Hypothalamus (tissue), 51 donors: ENCODE measurements at regions not wholly inside any gene's neighbourhood (a gene's known extent, or its start where the extent isn't known, plus 50 kb on each side); places are given as distances from the start of the nearest gene placed in this dataset.
"Not testable (repeated sequence)": the region's sequence is repeated elsewhere in the genome, so short reads cannot be mapped to it uniquely, and the experiment has no call there.

Experiments used
- DNase-seq, 51 donors: peaks; one replicate each; lab custom pipeline; 2025; lab: John Stamatoyannopoulos, UW

- DNase-seq = no peak
Measured at GRCh38 chr2:142767847-142768246, 109.6 kb upstream of the KYNU start.

- no peak for DNase-seq
Measured at GRCh38 chr2:142758973-142759372, 118.5 kb upstream of the KYNU start.

GRCh38 chr2:142757111-142757510 is 120.4 kb upstream of the KYNU start:
- DNase-seq = no peak

- DNase-seq = no peak
Measured at GRCh38 chr2:142756430-142756829, 121.0 kb upstream of the KYNU start.

DNA sequence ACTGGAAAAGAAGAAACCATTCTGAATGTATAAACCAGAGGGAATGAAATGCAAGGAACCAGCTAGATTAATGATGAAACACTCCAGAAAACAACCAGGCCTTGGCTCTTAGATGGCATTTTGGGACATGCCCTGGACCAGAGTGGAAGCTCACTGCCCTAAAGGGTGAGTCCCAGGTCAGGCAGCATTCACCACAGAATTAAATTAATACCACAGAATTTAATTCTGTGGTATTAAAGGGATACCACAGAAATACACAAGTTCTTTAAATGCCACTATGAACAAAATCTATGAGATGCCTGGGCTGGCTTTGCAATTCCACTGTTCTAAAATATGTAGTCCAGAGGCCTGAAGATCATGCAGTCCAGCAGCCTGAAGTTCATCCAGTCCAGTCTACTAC is 122.3 kb upstream of the KYNU start:
- no peak for DNase-seq

DNA sequence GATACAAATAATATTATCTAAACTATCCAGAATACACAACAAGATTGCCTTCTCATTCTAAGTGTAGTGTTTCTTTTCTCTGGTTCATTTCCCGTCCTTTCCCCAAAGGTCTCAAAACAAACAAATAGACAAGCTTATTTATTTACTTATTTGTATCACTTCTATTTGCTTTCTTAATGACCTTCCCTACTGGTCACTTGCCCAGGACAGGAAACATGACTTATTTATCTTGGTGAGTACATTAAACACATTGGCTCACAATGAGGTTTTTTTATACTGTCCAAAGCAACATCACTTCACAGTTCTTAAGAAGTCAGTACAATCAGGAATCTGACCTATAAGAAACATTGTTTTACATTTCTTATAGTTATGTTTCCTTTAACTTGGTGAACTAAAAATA is 123.3 kb upstream of the KYNU start:
- no peak for DNase-seq

DNA sequence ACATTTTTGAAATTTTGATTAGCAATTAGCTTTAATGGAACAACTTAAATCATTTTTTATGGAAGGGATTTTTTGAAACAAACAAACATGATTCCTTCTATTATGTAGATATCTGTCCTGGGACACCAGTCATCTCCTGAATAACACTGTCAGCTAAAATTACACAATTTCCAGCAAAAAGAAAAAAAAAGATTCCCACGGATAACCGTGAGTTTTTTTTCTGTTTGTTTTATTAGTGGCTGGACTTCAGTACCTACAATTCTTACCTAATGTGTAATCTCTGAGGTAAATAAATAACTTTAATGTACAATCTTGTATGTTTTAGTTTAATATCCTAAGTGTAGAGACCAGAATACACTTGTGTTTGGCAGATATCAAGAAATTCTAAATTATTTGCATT is 126.6 kb upstream of the KYNU start:
- no peak for DNase-seq

GRCh38 chr2:142748559-142749099 is 128.8 kb upstream of the KYNU start:
- no peak for DNase-seq

DNA sequence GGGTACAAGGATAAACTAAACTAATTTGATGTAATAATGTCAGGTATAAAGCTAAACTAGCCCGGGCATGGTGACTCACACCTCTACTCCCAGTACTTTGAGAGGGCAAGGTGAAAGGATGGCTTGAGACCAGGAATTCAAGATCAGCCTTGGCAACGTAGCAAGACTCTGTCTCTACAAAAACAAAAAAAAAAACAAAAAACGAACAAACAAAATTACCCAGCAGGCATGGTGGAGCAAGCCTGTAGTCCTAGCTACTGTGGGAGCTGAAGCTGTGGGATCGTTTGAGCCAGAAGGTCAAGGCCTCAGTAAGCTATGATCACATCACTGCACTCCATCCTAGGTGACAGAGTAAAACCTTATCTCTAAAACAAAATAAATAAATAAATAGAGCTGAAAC is 131.8 kb upstream of the KYNU start:
- no peak for DNase-seq

- DNase-seq = peak in 2 of 51 donors; percentile 4 to 43
Measured at GRCh38 chr2:142742371-142743214, 134.9 kb upstream of the KYNU start.

DNA sequence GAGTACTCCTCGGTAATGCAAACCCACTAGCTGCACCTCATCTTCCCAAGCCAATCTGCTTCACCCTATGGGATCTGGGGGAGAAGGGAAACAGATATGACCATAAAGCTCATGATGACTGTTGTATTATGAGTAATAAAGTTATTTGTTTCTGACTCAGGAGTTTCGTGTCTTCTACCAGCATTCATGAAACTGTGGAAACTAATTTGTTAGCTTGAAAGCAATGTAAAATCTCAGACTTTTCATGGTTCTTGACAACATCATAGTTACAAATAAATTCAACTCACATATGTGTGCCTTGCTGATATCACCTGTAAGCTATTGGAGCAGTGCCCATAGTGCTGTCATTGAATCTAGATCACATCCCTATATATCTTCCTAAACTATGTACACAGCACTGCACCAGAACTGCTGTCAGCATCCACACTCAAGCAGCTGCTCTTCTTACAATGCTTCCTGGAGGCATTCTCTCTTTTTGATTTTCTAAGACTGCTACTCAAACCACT is 135.6 kb upstream of the KYNU start:
- DNase-seq = no peak

GRCh38 chr2:142734770-142735169 is 142.7 kb upstream of the KYNU start:
- DNase-seq = no peak

GRCh38 chr2:142734231-142734630 is 143.2 kb upstream of the KYNU start:
- no peak for DNase-seq

DNA sequence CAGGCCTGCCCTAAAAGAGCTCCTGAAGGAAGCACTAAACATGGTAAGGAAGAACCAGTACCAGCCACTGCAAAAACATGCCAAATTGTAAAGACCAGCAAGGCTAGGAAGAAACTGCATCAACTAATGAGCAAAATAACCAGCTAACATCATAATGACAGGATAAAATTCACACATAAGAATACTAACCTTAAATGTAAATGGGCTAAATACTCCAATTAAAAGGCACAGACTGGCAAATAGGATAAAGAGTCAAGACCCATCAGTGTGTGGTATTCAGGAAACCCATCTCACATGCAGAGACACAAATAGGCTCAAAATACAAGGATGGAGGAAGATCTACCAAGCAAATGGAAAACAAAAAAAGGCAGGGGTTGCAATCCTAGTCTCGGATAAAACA is 147.7 kb upstream of the KYNU start:
- not testable (repeated sequence) for DNase-seq

DNA sequence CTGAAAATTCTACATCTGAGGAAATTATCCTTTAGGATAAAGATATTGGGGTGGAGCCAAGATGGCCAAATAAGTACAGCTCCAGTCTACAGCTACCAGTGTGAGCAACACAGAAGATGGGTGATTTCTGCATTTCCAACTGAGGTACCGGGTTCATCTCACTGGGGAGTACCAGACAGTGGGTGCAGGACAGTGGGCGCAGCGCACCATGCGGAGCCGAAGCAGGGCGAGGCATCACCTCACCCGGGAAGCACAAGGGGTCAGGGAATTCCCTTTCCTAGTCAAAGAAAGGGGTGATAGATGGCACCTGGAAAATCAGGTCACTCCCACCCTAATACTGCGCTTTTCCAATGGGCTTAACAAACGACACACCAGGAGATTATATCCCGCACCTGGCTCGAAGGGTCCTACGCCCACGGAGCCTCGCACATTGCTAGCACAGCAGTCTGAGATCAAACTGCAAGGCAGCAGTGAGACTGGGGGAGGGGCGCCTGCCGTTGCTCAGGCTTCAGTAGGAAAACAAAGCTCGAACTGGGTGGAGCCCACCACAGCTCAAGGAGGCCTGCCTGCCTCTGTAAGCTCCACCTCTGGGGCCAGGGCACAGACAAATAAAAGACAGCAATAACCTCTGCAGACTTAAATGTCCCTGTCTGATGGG is 149.5 kb upstream of the KYNU start:
- DNase-seq = not testable (repeated sequence)

- no peak for DNase-seq
Measured at GRCh38 chr2:142725386-142725785, 152.1 kb upstream of the KYNU start.

GRCh38 chr2:142724713-142725349 is 152.6 kb upstream of the KYNU start:
- DNase-seq = no peak

GRCh38 chr2:142724186-142724585 is 153.3 kb upstream of the KYNU start:
- no peak for DNase-seq

DNA sequence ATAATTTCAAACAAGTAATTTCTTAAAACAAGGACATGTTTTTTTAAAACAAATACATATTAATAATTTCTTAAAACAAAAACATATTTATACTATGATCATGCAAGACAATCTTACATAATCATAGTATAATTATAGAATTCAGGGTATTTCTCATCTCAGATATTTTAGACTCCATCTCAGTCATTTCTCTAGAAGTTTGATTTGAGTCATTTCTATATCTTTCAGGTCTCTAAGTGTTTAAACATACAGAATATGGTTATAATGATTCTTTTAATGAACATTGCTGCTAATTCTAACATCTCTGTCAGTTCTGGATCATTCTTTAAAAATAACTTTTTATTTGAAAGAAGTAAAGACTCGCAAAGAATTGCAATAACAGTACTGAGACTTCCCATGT is 154.2 kb upstream of the KYNU start:
- DNase-seq = no peak

- DNase-seq = no peak
Measured at GRCh38 chr2:142722569-142722968, 154.9 kb upstream of the KYNU start.

DNA sequence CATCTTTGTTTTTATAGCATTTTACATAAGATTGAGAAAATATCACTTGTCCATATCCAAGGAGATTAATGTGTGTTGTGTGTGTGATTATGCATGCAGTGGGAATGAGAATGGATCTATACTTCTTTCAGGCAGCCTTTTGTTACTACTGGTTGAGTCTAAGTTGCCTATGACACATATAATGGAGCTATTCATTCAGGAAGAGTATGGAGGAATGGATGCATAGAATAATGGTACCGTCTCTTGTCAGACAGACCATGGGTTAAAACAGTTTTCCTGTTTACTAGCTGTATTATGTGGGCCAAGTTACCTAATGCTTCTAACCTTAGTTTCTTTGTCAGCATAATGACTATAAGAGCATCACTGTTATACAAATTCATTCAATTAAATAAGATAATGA is 155.4 kb upstream of the KYNU start:
- no peak for DNase-seq
